GM21529 (cell line): ENCODE measurements at regions not wholly inside any gene's neighbourhood (a gene's known extent, or its start where the extent isn't known, plus 50 kb on each side); places are given as distances from the start of the nearest gene placed in this dataset.

Source experiments
- ATAC-seq: cut with Tn5 transposase; IDR thresholded peaks from one replicate; pipeline ENCODE4 v1.9.1; 2021; ENCODE audit not compliant: unreplicated experiment

DNA sequence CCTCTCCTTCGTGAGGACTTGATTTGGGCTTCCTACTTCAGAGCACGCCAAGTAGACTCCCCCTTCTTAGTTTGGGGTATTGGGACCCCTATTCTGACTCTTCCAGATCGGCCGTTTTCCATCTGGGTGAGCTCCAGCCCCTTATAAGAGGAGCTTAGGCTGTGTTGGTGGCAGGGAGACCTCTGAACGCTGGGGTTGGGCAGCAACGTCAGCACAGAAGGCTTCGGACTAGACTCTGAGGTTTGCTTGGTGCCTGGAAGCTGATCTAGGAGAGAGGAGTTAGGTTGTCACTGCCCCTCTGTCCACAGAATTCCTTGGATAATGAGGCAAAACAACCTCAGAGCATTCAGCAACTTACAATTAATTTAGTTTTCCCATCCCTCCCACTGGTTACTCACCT is 99.2 kb upstream of the RTL1 start:
- ATAC-seq, result no peak

DNA sequence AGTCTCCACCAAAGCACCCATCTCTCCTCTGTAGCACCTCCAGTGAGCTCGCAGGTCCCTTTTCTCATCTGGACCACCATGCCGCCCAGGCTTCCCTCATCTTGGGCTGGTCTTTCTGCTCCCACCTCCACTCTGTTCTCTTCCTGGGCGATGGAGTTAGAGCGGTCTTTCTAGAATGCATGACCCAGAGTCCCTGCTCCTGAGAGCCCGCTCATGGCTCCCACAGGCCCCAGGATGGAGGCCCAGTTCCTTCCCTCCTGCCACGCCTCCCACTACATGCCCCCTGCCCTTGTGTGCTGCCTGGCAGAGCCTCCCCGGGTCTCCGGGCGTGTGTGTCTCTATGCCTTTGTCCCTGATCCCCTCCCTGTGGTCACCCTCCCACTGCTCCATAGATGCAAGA is 100.7 kb upstream of the RTL1 start:
- no peak for ATAC-seq

DNA sequence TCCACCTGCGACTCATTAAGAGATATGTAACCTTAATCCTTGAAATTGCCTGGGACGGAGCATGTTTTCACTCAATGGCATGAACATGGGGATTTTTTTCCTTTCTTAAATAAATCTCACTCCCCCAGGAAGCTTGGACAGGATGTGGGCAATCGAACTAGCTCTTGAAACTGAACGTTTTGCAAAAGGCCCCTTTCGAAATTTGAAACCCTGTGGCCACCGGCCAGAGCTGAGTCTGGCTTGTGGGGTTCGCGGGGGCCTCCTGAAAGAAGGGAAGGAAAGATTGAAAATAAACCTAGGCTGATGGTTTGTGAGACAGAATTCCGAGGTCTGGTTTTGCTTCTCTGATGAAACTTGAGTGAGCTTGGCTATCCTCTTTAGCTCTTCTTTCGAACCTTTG is 101.4 kb upstream of the RTL1 start:
- ATAC-seq, result no peak

DNA sequence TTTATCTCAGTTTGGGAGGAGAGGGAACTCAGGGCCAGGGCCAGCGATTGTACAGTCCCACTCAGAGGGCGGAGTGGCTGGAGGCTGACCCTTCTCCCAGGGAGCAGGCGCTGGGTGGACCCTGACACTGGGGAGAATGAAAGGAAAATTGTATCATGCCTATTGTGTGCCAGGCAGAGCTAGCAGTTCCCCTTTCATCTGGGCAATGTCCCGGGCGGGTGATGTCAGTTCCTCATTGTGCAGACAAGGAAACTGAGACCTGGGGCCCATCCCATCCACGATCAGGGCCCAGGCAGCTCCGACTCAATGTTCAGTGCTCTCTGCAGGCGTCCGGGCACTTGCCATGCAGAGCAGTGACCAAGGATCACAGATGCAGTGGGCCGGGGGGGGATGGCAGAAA is 101.9 kb upstream of the RTL1 start:
- no peak for ATAC-seq

DNA sequence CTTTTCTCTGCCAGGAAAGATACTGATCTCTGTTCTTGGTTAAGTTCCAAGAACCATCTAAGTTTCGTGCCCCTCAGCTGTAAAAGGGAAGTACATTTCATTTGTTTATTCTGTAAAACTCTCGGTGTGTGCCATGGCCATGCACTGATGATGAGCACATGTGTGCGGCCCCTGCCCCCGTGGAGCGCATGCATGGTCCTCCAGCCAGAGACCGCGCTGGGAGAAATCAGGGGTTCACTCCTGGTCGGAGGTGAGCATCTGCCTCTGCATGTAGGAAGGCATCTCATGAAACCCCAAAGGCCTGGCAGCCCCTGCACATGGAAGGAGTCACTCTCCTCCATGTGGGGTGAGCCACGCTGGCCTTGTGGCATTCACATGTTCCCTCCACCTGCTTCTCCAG is 102.5 kb upstream of the RTL1 start:
- ATAC-seq, result no peak

DNA sequence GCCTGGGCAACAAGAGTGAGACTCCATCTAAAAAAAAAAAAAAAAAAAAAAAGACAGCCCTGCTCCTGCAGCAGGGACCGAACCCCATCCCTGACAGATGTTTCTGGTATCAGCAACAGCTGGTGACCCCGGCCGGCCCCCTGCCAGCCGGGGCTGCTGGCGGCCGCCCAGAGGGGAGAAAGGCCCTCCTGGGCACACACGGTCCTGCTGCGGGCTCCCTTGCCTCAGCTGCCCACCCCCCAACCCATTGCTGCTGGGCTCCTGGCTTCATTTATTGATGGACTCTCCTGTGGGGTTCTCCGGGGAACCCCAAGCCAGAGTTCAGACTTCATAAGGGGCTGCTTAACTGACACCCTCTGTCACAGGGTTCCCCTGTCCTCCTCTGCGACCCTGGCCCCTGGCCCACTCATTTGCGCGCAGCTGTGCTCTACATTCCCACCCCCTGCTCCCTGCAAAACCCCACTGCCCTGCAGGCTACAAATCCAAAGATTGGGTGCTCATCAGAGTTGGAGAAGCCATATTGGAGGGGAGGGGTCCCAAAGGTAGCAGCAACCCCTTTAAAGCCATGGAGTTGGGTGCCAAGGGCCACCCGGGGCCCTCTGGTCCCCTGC is 103.6 kb upstream of the RTL1 start:
- ATAC-seq, result no peak

DNA sequence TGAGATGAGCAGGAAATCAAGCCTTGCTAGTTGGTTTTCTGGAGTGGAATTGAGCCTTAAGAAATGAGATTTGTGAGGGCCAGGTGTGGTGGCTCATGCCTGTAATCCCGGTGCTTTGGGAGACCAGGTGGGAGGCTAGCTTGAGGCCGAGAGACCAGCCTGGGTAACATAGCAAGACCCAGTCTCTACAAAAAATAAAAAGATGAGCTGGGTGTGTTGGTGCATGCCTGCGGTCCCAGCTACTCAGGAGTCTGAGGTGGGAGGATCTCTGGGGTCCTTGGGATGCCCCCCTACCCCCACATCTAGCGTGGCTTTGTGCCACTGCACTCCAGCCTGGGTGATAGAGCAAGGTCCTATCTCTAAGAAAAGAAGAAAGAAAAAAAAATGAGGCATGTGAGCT is 104.2 kb upstream of the RTL1 start:
- ATAC-seq, result no peak

DNA sequence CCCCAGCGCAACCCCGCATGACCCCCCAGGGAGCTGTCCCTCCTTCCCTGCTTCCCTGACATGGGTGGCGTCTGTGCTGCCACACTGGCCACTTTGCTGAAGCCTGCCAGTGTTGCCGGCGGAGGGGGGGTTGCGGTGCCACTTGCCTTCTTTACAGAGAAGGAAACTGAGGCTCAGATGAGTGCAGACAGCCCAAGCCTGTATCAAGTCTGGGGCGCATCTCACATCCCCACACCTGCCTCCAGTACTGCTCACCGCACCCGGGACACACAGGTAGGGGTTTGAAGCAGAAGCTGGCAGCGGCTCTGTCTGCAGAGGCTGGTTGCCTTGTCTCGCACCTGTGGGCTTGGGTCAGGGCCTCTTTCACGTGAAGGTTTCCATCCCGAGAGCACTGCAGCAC is 104.7 kb upstream of the RTL1 start:
- ATAC-seq, result no peak

DNA sequence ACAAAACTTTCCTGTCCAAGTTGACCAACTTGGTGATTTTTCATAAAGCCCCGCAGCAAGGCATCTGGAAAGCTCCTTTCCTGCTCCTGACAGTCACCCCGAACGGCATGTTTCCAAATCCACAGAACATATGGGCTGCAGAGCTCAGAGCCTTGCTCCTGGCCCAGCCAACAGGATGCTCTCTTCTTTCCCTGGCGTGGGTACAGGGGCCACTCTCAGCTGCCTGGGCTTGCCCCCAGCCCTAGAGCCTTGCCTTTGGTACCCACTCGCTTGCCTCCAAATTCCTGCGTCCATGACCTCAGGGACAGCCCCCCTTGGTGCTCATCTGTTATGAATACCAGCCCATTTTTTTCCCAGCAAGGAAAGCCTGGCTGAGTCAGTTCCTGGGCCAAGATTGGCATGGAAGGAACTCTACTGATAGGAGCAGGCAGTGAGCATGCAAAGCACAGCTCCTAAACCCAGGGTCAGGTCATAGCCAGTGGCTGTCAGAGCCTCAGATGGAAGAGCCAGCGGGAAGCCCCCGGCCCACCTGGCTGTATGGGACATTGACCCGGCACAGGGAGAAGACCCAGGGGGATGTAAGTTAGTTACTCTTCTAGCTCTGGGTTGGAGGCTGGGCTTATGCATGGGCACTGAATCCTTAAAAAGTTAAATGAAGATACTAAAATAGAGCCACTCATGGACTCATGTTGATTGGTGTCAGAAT is 105.3 kb upstream of the RTL1 start:
- no peak for ATAC-seq

DNA sequence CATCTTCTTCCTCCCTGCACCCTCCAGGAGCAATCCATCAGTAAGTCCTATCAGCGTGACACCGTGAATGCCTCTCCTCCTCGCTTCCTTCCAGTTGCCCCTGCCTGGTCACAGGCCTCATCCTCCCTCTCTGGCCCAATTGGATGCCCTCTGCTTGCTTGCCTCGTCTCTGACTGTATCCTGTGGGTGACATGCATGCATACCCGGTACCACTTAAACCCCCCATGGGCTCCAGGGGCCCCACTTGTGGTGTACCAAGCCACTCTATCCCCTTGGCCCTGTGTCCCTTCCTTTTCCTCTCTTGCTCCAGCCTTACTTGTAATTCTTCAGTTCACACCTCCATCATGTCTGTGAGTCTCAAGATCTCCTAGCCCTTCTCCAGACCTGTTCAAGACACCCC is 106.0 kb upstream of the RTL1 start:
- ATAC-seq, result no peak

DNA sequence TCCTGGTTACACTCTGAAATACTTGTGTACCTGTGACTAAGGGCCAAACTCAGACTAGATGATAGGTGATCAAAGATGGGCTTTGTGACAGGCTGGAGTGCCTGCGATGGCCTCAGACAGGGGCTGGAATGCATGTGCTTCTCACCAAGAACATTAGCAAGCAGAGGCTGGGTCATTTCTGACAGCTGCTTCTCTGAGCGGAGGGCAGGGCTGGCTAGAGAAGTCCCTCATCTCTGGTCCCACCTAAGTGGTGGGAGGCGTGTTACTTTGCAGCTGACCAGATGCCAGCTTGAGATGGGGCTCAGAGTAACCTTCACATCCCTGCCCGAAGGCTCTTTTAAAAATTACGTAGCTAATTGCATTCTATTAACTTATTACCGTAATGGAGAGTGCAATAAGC is 106.8 kb upstream of the RTL1 start:
- no peak for ATAC-seq

DNA sequence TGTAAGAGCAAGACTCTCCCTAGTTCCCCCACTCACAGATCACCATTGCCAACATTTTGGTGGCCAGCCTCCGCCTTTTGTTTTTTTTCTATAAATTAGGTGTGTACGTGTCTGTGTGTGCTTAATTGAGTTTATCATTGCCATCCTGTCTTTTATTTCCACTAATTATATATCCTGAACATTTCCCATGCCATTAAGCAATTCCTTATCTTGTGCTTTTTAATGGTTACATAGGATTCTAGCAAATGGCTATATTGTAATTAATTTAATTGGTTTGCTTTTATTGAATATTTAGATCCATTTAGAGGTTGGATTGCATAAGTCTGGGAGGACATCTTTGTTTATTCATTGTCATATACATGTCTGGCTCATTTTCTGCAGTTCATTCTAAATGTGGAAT is 107.3 kb upstream of the RTL1 start:
- no peak for ATAC-seq

DNA sequence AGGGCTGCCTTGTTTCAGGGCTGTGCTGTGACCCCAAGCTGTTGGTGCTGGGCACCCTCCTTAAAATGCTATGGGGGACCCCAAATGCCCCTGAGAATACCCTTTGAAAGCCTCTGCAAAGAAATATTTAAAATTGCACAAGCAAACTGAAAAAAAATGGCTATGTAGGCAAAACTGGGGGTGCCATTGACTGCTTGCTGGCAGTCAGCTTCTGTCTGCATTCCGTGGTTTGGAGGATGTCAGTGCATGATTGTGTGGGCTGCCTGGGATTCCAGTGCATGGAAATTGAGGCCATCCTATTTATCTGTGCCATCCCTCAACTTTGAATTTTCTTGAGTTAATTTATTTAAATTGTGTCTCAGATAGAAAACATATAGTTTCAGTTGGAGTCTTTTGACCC is 113.7 kb upstream of the RTL1 start:
- ATAC-seq, result no peak

DNA sequence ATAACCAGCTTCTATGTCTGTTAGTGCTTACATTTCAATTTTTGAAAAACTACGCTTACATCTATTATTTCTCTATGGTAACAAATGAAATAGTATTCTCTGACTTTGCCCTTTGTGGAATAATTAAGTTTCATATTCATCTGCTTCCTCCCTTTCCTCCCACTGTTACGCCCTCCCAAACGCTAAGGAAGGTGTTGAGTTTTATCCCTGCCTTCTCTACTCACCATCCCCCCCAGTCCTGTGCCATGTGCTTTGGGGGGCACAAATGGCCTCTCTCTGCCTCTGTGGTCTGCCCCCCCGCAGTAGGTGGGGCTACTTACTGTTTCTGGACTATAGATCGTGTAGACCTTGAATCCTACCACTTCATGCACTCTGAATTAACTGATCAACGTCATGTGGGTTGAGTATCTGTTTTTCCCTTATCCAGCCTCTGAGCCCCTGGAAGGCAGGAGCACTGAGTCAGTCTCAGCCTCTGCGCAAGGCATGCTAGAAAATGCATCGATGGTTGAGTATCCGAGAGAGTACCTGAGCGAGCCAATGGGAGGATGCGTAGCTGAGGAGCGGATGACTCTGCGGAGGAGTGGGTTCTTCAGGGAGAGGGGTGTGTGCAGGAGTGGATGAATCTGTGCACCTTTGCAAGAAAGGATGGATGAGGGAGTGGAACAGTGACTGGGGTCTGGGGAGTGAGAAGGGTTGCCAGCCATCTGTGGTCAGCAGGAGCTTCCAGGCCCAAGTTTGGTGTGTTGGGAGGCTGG is 114.5 kb upstream of the RTL1 start:
- ATAC-seq, result no peak

DNA sequence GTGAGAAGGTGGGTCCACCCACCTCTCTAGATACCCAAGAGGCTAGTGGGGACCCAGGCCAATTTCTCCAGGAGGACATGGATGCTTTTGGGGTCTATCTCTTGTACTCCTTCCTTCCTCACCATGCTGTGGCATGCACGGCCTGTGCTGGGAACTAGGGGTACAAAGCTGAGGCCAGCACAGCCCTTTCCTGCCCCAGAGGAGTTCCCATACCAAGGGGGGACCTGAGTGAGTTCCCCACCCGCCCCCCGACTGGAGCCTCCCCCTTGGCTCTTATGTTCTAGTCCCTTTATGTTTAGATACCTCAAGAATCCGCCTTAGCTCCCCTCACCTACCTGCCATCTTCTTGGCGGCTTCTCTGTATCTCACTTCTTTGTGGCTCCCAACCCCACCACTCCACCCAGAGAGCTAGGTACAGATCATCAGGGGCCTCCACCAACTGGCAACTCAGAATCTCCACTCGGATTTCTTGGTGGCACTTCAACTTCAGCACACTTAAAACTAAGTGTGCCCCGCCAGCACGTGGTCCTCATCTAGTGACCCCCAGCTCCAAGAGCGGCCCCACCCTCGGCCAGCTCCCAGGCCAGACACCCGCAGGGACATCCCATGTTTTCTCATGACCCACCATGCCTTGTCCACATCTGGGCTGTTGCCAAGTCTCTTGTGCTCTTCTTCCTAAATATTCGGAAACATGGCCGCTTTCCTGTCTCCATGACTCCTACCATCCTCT is 115.2 kb upstream of the RTL1 start:
- no peak for ATAC-seq

DNA sequence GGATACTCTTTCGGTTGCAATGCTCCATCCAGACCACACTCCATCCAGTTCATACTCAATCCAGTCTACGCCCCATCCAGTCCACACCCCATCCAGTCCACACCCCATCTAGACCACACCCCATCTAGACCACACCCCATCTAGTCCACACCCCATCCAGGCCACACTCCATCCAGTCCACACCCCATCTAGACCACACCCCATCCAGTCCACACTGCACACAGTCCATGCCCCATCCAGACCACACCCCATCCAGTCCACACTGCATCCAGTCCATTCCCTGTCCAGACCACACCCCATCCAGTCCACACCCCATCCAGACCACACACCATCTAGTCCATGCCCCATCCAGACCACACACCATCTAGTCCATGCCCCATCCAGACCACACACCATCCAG is 116.0 kb upstream of the RTL1 start:
- no peak for ATAC-seq

DNA sequence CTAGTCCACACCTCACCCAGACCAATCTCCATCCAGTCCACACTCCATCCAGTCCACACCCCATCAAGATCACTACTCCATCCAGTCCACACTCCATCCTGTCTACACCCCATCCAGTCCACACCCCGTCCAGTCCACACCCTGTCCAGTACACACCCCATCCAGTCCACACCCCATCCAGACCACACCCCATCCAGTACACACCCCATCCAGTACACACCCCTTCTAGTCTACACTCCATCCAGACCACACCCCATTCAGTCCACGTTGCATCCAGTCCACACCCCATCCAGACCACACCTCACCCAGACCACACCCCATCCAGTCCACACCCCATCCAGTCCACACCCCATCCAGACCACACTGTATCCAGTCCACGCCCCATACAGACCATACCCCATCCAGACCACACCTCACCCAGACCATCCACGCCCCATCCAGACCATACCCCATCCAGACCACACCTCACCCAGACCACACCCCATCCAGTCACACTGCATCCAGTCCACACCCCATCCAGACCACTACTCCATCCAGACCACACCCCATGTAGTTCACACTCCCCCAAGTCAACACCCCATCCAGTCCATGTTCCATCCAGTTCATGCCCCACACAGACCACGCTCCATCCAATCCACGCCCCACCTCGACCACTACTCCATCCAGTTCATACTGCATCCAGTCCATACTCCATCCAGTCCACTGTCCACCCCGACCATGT is 116.6 kb upstream of the RTL1 start:
- no peak for ATAC-seq

DNA sequence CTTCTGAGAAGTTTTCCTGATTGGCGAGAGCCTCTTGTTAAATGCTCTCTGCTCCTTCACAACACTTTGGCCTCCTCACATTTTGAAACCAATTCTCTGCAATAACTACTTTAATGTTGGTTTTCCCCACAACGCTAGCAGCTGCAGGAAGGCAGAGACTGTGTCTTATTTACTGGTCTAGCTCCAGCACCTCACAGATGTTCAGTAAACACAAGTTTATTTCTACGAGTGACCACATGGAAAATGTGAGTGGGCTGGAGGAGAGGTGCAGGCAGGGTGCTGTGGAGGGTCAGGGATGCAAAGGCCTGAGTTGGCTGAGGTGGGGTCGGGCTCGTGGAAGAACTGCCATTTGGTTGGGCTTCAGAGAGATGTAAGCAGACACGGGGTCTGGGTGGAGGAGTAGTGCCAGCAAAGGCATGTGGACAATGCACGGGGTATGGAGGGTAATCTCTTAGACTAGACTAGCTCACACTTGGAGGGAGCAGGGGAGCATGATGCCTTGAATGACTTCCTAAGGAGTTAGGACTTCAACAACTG is 117.4 kb upstream of the RTL1 start:
- no peak for ATAC-seq

DNA sequence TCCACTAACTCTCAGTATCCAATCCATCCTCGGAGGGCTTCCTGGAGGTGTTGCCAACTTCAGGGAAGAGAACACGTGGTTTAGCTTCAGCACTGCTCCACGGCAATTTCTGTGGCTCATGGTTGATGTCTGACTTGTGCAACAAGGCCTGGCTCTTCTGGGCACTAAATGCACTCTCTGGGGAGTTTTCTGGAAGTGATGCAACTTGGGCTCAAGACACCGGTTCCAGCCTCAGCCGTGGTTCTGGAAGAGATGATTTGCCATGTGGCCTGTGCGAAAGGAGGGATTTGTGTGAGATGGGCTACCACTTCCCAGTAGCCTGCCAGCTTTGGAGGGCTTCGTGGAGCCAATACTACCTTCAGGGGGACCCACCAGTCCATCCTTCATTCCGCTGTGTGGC is 118.6 kb upstream of the RTL1 start:
- ATAC-seq, result no peak

DNA sequence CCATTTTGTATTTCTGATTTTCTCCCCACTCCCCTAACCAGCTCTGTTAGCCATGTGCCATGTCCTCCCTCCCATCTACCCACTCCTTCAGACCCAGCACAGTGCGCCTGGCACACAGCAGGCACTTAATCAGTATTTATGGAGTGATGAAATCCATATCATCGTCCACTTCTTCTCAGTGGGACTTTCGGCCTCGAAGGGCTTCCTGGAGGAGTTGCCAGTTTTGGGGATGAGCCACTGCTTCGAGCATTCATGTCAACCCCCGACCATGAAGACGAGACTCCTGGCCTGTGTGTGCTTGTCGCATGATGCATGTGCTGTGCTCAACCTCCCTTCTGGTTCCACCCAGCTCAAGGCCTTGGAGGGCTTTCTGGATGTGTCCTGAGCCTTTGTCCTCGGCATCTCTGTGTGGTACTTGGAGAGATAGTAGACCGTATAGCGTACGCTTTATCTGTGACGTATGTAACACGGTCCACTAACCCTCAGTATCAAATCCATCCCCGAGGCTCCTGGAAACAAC is 119.5 kb upstream of the RTL1 start:
- no peak for ATAC-seq

DNA sequence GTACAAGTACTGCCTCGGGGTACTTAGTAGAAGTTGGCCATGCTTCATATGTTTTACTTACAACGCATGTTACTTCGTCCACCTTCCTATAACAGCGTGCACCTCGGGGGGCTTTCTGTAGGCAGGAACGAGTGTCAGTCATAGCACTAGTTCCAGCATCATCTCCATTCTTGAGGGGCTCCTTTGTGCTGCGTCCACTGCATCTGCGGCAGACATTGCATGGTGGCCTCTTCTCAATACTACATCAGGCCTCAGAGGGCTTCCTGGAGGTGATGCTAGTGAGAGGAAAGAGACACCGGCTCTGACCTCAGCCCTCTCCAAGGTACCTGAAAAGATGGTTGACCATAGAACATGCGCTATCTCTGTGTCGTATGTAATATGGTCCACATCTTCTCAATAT is 121.2 kb upstream of the RTL1 start:
- ATAC-seq, result no peak
